Activated T-cell treated with anti-CD3 and anti-CD28 coated beads, Interleukin-2, amount 50 U/mL, for 48 hours (primary cell): ENCODE measurements at regions not wholly inside any gene's neighbourhood (a gene's known extent, or its start where the extent isn't known, plus 50 kb on each side); places are given as distances from the start of the nearest gene placed in this dataset.
"Not testable (repeated sequence)": the region's sequence is repeated elsewhere in the genome, so short reads cannot be mapped to it uniquely, and the experiment has no call there.

Experiments
- DNase-seq, 2 experiments: peaks; one replicate each; pipeline ENCODE4 v3.0.0-alpha.2; 2020

DNA sequence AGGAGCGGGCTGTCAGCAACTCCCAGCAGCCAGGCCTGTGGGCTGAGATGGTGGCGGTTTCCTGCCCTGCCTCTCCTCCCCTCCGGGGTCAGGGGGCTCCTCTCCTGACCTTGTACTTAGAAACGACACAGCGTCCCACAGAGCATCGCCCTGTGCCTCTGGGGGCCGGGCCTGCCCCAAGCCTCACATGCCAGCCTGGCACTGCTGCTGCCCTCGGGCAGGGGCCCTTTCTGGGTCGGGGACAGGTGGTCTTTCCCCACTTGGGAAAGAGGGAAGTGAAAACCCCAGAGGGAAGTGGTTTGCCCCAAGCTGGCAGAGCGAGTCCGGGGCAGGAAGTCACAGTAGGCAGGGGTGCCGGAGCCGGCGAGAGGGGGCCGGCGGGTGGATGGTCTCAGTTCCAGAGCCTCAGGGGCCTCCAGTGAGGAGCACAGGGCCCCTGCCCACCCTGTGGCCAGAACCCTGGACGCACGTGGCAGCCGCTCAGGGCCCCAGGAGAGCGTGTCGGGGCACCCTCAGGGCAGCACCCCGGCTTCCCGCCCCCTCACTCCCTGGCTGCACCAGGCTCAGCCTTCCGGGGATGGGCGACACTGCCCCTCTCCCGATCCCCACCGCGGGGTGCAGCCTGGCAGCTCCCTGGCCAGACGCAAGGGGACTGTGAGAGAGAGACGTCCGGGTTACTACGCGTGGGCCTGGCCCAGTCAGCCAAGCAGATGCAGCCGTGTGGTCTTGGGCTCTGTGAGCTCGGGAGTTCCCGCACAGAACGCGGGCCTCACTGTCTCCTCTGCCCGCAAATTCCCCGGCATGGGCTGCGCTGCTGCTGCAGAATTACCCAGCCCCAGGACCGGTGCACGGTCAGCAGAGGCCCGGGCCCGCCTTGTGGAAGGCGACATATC, 4382.9 kb upstream of the TPTE start:
- DNase-seq: not testable (repeated sequence)

DNA sequence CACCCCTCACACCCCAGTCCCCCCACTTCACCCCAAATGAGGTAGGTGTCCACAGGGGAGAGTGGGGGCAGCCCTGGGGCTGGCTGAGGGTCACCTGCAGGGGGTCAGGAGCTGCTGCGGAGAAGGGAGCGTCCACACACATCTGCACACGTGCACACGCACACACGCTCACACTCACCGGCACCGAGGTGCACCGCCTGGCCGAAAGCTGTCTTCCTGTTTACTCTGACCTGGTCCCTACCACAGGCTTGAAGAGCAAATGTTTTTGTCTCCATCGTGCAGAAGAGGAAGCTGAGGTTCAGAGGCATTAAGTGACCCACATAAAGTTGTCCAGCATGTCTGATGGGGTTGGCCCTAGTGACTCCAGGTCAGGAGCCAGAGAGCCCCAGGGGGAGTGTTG, 4382.1 kb upstream of the TPTE start:
- not testable (repeated sequence) for DNase-seq

DNA sequence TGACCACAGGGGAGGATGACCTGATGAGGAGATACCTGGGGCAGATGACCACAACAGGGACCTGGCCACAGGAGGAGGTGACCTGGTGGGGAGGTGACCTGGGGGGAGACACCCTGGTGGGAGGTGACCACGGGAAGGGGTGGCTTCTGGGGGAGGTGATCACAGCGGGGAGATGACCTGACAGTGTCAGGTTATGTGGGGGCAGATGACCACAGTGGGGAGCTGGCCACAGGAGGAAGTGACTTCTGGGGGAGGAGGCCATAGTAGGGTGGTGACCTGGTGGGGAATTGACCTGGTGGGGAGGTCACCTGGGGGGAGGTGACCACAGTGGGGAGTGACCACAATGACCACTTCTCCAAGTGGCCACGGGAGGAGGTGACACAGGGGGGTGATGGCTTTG, 4381.5 kb upstream of the TPTE start:
- not testable (repeated sequence) for DNase-seq

DNA sequence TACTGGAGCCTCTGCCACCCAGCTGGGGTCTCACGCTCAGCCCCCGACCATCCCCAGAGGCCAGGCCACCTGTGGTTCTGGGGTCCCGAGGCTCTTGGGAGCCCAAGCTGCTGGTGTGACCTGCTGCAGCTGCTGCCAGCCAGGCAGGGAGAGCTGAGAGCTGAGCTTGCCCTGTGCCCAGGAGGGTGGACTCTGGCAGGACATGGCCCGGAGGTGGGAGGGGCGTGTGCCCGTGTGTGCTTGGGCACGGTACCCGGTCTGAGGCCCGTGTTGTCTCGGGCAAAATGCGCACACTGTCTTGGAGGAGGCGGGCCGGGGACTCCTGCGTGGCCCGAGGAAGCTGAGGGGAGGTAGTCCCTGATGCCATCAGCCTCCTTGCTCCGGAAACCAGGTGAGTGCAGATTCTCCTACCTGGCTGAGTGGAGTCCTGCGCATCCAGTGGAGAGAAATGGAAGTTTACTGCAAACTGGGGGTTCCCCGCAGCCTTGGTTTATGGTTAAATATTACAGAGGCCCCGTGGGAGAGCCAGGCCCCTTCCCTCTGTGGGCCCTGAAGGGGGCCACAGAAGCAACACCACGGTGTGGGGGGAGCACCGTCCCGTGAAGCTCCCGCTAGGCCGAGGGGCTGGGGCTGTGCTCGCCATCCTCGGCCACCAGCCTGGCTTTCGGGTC, 4380.8 kb upstream of the TPTE start:
- not testable (repeated sequence) for DNase-seq

DNA sequence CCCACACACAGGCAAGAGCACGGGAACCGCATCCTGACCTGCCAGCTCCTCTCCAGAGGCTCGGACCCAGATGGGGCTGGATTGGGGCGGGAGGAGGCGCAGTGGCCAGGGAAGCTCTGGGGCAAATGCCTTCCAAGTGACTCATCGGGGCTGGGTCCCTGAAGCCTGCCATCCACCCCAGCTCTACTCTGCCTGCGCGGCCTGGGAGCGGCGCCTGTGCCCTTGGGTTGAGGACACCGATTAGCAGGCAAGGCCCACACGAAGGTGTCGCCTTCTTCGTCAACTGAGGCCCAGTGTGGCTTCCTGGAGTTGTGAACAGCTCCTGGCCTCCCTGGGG, 4380.3 kb upstream of the TPTE start:
- DNase-seq: not testable (repeated sequence)

DNA sequence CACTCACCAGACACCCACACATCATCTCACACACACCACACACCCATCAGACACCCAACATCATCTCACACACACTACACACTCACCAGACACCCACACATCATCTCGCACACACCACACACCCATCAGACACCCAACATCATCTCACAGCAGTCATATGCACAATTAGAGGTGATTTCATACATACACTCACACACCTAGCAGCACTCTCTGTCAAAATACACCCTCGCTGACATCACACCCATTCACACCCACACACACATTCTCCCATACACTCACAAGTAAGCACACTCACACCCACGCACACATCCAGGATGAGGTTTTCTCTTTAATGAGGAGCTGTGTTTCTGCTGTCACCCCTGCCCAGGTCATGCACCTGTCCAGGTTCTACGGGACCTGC, 4368.2 kb upstream of the TPTE start:
- not testable (repeated sequence) for DNase-seq

DNA sequence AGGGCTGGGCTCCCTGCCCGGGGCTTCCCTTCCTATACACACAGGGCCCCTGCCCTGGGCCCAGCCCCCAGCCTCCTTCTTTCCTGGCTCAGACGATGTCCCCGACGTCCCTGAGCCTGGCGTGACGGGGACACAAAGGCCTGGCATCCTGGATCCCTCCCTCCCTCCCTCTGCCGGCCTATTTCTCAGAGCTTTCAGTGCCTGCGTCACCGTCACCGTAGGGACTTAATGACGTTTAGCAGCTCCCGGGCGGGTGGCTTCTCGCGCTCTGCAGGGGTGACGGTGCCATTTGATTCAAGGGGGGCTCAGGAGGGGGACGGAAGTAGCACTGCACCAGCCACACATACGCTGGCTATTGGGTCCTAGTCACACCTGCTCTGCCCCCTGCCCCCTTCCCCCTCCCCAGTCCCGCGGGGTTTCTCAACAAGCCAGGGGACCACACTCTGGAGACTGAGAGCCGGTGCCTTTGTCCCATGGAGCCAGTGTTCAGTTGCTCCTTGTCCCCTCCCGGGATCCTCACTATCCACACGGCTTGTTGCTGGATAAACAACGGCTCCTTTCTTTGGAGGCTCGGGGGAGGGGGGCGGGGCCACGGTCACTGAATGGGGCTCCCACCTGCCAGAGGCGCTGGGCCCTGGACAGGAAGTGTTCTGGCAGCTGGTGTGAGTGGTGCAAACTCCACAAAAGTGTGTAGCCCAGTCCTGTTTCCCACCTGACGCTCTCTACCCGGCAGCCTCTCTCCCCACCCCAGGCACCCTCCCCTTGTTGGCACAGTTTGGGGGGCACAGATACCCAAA, 4366.7 kb upstream of the TPTE start:
- DNase-seq: not testable (repeated sequence)

DNA sequence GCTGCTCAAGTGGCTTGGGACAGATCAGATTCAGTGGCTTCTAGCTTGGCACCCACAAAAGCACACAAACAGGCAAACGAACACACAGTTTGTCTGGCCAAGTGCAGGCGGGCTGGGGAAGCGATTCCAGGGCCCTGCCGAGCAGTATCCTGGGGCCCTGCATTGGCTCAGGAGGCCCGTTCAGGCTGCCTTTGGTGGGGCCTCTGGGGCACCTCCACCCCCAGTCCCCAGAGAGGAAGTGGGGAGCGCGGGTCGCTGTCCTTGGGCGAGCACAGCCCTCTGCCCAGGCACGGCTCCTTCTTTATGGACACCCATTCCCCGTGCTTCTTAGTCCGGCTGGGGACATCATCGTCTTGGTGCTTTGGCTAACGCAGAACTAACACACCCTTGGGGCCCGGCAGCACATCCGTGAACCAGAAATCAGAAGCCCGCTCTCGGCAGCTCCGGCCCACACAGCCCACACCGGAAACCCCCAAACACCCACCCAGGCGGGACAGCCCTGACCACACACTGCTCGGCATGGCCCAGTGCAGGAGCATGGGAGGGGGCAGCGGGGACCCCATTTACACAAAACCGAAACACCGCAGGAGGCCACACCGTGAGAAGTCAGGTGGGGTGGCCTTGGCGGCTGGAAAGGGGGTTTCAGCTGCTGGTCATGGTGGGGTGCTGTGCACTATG, 4364.5 kb upstream of the TPTE start:
- not testable (repeated sequence) for DNase-seq

DNA sequence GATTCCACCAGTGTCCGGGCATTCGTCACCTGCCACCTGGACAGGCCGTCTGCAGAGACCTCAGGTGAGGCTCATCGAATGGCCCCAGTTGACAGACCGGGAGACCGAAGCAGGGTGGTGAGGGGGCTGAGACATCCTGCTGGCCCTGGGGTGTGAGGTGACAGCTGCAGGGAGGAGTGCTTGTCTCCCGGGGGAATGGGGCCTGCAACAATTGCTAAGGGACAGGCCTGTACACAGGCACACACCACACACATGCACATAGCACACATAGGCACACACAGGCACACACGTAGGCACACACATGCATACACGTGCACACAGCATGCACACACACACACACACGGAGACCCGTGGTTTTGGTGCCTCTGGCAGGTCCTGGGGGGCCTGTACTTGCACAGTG, 4363.9 kb upstream of the TPTE start:
- not testable (repeated sequence) for DNase-seq

DNA sequence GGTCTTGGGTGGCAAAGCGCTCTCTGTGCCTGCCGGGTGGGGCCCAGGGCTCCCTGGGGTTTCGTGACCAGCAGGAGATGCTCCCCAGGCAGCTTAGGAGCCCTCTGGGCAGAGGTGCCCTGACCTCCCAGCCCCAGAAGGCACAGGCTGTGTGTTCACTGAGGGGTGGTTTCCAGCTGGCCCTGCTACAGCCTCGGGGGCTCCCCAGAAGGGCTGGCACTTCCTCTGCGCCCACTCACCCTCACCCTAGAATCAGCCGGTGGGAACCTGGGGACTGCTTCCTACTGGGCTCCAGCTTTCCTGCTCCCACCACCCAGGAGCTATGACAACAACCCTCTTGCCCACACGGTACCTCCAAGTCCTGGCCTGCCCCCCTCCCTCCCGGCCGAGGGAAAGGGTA, 4363.2 kb upstream of the TPTE start:
- not testable (repeated sequence) for DNase-seq
